ENCODE measurements at regions not wholly inside any gene's neighbourhood (a gene's known extent, or its start where the extent isn't known, plus 50 kb on each side); places are given as distances from the start of the nearest gene placed in this dataset.

GRCh38 chr9:26061948-26062575 is 383.8 kb upstream of the TUSC1 start:
- H3K4me3 ChIP-seq (IDR thresholded peaks at IDR 0.05; ENCODE audit: insufficient read depth, low read depth, low read length): no peak overlapping the region
- no peak overlapping the region for H2AFZ ChIP-seq (ENCODE audit: low read depth)
- H3K79me2 ChIP-seq (ENCODE audit: insufficient read depth, low read depth): no peaks in the 10 kb centered on the region
- TF ChIP-seq CTCF (conservative IDR thresholded peaks at IDR 0.05; ENCODE audit: low read depth, low read length): no peak
- H3K4me2 ChIP-seq: no peak overlapping the region
- no peak overlapping the region for H3K9ac ChIP-seq
- no peak overlapping the region for H3K27ac ChIP-seq
- no peaks in the 10 kb centered on the region for H3K36me3 ChIP-seq (ENCODE audit: insufficient read depth)
- no peaks in the 10 kb centered on the region for H4K20me1 ChIP-seq (ENCODE audit: insufficient read depth)
- peaks cover 14% of the 10 kb centered on the region for H3K4me1 ChIP-seq (ENCODE audit: low read depth, poor library complexity, severe bottlenecking)
- H3K27me3 ChIP-seq (ENCODE audit: insufficient read depth, low read depth): no peaks in the 10 kb centered on the region

- Histone ChIP-seq H3K27ac (no peak overlapping the region), H3K9ac (no peak overlapping the region), H3K4me1 (ENCODE audit: low read depth, poor library complexity, severe bottlenecking) (no peaks in the 10 kb centered on the region), H3K36me3 (ENCODE audit: insufficient read depth) (no peaks in the 10 kb centered on the region), H3K4me3 (IDR thresholded peaks at IDR 0.05; ENCODE audit: insufficient read depth, low read depth, low read length) (no peak overlapping the region), H4K20me1 (ENCODE audit: insufficient read depth) (no peaks in the 10 kb centered on the region), H2AFZ (ENCODE audit: low read depth) (no peak overlapping the region), H3K79me2 (ENCODE audit: insufficient read depth, low read depth) (no peaks in the 10 kb centered on the region), H3K4me2 (no peak overlapping the region), H3K27me3 (ENCODE audit: insufficient read depth, low read depth) (no peaks in the 10 kb centered on the region)
- TF ChIP-seq CTCF (conservative IDR thresholded peaks at IDR 0.05; ENCODE audit: low read depth, low read length): no peak
Observed at GRCh38 chr9:26058111-26058895, 380.1 kb upstream of the TUSC1 start.

GRCh38 chr9:26057050-26057449 is 378.8 kb upstream of the TUSC1 start:
- Histone ChIP-seq H3K4me1 (ENCODE audit: low read depth, poor library complexity, severe bottlenecking) (no peaks in the 10 kb centered on the region), H3K36me3 (ENCODE audit: insufficient read depth) (no peaks in the 10 kb centered on the region), H3K79me2 (ENCODE audit: insufficient read depth, low read depth) (no peaks in the 10 kb centered on the region), H3K4me2 (no peak overlapping the region), H3K27me3 (ENCODE audit: insufficient read depth, low read depth) (no peaks in the 10 kb centered on the region), H3K4me3 (IDR thresholded peaks at IDR 0.05; ENCODE audit: insufficient read depth, low read depth, low read length) (no peak overlapping the region), H4K20me1 (ENCODE audit: insufficient read depth) (no peaks in the 10 kb centered on the region), H2AFZ (ENCODE audit: low read depth) (no peak overlapping the region), H3K9ac (no peak overlapping the region), H3K27ac (no peak overlapping the region)
- no peak for TF ChIP-seq CTCF (conservative IDR thresholded peaks at IDR 0.05; ENCODE audit: low read depth, low read length)

GRCh38 chr9:26054600-26055520 is 376.6 kb upstream of the TUSC1 start:
- Histone ChIP-seq H3K36me3 (ENCODE audit: insufficient read depth) (no peaks in the 10 kb centered on the region), H3K4me1 (ENCODE audit: low read depth, poor library complexity, severe bottlenecking) (no peaks in the 10 kb centered on the region), H4K20me1 (ENCODE audit: insufficient read depth) (no peaks in the 10 kb centered on the region), H2AFZ (ENCODE audit: low read depth) (no peak overlapping the region), H3K27me3 (ENCODE audit: insufficient read depth, low read depth) (no peaks in the 10 kb centered on the region), H3K4me2 (no peak overlapping the region), H3K27ac (no peak overlapping the region), H3K79me2 (ENCODE audit: insufficient read depth, low read depth) (no peaks in the 10 kb centered on the region), H3K4me3 (IDR thresholded peaks at IDR 0.05; ENCODE audit: insufficient read depth, low read depth, low read length) (no peak overlapping the region), H3K9ac (no peak overlapping the region)
- no peak for TF ChIP-seq CTCF (conservative IDR thresholded peaks at IDR 0.05; ENCODE audit: low read depth, low read length)

All from KMS-11 (cell line).